Glutamatergic neuron (in vitro differentiated cells): ENCODE measurements at regions not wholly inside any gene's neighbourhood (a gene's known extent, or its start where the extent isn't known, plus 50 kb on each side); places are given as distances from the start of the nearest gene placed in this dataset.

Experiments
- DNase-seq: peaks from one replicate; pipeline ENCODE4 v3.0.0; 2022
- H3K27ac Mint-ChIP-seq: one replicate; pipeline ENCODE4 v1.8.0; 2020; ENCODE audit warnings: mild to moderate bottlenecking, mixed read lengths, inconsistent platforms; ENCODE audit not compliant: unreplicated experiment
- H3K27me3 Mint-ChIP-seq: one replicate; pipeline ENCODE4 v1.8.0; 2020; ENCODE audit warnings: mild to moderate bottlenecking, moderate library complexity, mixed read lengths, inconsistent platforms; ENCODE audit not compliant: unreplicated experiment
- H3K36me3 Mint-ChIP-seq: one replicate; pipeline ENCODE4 v1.8.0; 2020; ENCODE audit warnings: mild to moderate bottlenecking, mixed read lengths, inconsistent platforms; ENCODE audit not compliant: unreplicated experiment
- H3K4me1 Mint-ChIP-seq: one replicate; pipeline ENCODE4 v1.8.0; 2020; ENCODE audit warnings: mild to moderate bottlenecking, low read depth, mixed read lengths, inconsistent platforms; ENCODE audit not compliant: unreplicated experiment
- H3K4me3 Mint-ChIP-seq: one replicate; pipeline ENCODE4 v1.8.0; 2020; ENCODE audit warnings: mild to moderate bottlenecking, mixed read lengths, inconsistent platforms; ENCODE audit not compliant: unreplicated experiment
- H3K9me3 Mint-ChIP-seq: one replicate; pipeline ENCODE4 v1.8.0; 2020; ENCODE audit warnings: mild to moderate bottlenecking, moderate library complexity, mixed read lengths, inconsistent platforms; ENCODE audit not compliant: unreplicated experiment
- TF ChIP-seq, protein P1 (sequence below): fragments of 200-600 bp; sonication (generic); IDR thresholded peaks from one replicate; pipeline ENCODE4 v1.5.0; 2021; ENCODE audit not compliant: partially characterized antibody, unreplicated experiment

DNA sequence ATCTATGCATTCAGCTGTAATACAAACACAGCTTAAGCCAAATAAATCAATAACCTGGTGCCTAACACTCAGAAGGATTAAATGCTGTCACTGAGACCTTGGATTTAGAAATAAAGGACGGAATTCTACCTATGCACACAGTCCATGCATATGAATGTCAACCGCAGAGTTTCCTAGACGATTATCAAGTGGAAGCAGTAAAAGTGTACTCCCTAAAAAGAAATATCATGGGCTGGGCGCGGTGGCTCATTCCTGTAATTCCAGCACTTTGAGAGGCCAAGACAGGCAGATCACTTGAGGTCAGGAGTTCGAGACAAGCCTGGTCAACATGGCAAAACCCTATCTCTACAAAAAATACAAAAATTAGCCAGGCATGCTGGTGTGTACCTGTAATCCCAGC is 188.2 kb upstream of the DYRK2 start:
- Mint-ChIP-seq H3K36me3 (no peaks in the 10 kb centered on the region), H3K9me3 (no peaks in the 10 kb centered on the region), H3K4me3 (no peak overlapping the region), H3K27ac (no peak overlapping the region), H3K4me1 (no peaks in the 10 kb centered on the region), H3K27me3 (no peaks in the 10 kb centered on the region)
- DNase-seq, result no peak
- TF ChIP-seq, protein P1, sequence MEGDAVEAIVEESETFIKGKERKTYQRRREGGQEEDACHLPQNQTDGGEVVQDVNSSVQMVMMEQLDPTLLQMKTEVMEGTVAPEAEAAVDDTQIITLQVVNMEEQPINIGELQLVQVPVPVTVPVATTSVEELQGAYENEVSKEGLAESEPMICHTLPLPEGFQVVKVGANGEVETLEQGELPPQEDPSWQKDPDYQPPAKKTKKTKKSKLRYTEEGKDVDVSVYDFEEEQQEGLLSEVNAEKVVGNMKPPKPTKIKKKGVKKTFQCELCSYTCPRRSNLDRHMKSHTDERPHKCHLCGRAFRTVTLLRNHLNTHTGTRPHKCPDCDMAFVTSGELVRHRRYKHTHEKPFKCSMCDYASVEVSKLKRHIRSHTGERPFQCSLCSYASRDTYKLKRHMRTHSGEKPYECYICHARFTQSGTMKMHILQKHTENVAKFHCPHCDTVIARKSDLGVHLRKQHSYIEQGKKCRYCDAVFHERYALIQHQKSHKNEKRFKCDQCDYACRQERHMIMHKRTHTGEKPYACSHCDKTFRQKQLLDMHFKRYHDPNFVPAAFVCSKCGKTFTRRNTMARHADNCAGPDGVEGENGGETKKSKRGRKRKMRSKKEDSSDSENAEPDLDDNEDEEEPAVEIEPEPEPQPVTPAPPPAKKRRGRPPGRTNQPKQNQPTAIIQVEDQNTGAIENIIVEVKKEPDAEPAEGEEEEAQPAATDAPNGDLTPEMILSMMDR, result no peak

DNA sequence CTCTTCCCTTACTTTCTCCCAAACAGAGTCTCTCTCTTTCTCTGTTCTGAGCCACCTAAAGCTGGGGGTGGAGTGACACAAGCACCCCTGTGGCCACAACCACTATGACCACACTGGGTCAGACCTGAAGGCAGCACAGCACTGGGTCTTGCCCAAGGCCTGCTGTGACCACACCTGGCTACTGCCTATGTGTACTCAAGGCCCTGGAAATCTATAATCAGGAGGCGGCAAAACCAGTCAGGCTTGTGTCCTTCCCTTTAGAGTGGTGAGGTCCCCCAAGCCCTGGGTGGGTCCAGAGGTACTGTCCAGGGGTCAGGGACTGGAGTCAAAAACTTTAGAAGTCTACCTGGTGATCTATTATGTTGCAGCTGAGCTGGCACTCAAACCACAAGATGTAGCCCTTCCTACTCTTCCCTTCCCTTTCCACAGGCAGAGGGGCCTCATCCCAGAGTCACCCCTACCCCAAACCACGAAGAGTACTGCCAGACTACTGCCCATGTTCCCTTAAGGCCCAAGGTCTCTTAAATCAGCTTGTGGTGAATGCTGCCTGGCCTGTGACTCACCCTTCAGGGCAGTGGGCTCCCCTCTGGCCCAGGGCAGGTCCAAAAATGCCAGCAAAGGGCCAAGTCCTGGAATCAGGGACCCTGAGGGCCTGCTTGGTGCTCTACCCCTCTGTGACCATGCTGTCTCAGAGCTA is 179.8 kb upstream of the DYRK2 start:
- H3K36me3 Mint-ChIP-seq, result peaks cover 15% of the 10 kb centered on the region
- H3K27ac Mint-ChIP-seq, result no peak overlapping the region
- peaks cover 1% of the 10 kb centered on the region for H3K27me3 Mint-ChIP-seq
- H3K4me3 Mint-ChIP-seq, result no peak overlapping the region
- no peak for DNase-seq
- peaks cover 4% of the 10 kb centered on the region for H3K4me1 Mint-ChIP-seq
- H3K9me3 Mint-ChIP-seq, result peaks cover 6% of the 10 kb centered on the region
- TF ChIP-seq, protein P1, result no peak

DNA sequence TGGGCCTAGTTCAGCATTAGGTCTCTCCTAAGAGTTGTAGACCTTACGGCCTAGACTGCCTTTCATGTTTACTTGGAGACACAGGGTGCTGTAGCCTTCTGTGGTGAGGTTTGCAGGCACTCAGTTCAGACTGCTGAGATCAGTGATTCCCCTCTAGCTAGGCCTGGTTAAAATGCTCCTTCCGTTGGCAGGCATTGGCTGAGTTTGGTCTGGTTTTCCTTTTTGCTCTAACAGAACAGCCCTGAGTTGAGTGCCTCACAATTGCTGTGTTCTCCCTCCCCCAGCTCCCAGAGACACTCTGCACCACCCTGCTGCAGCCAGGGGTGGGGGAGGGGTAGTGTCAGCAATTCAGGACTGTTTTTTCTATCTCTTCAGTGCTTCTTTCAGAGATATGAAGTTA is 178.9 kb upstream of the DYRK2 start:
- Mint-ChIP-seq H3K27ac (peak overlapping the region; percentile 4), H3K27me3 (peaks cover 1% of the 10 kb centered on the region), H3K4me3 (no peak overlapping the region), H3K4me1 (peaks cover 4% of the 10 kb centered on the region), H3K9me3 (peaks cover 6% of the 10 kb centered on the region), H3K36me3 (peaks cover 15% of the 10 kb centered on the region)
- peak; percentile 60 for DNase-seq
- TF ChIP-seq, protein P1, result no peak

DNA sequence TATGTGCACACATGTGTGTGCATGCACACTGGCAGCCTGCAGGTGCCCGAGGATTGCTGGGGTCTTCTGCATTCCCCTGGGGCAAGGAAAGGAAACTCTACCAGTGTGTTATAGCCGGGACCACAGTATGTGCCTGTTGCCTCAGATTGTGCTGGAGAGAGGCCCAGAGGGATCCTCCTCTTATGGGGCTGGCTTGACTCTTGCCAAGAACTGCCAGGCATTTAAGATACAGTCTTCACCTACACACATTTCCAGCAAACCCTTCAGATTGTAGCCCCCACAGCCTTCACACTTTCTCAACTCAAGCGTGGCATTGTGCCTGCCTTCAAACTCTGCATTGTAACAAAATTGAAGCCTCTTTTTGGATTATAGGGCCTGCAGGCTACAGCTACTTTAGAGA is 176.7 kb upstream of the DYRK2 start:
- H3K4me1 Mint-ChIP-seq, result peaks cover 11% of the 10 kb centered on the region
- H3K27ac Mint-ChIP-seq, result no peak overlapping the region
- H3K9me3 Mint-ChIP-seq, result peaks cover 4% of the 10 kb centered on the region
- H3K27me3 Mint-ChIP-seq, result peaks cover 1% of the 10 kb centered on the region
- TF ChIP-seq, protein P1, result no peak
- peaks cover 8% of the 10 kb centered on the region for H3K36me3 Mint-ChIP-seq
- no peak overlapping the region for H3K4me3 Mint-ChIP-seq
- no peak for DNase-seq

DNA sequence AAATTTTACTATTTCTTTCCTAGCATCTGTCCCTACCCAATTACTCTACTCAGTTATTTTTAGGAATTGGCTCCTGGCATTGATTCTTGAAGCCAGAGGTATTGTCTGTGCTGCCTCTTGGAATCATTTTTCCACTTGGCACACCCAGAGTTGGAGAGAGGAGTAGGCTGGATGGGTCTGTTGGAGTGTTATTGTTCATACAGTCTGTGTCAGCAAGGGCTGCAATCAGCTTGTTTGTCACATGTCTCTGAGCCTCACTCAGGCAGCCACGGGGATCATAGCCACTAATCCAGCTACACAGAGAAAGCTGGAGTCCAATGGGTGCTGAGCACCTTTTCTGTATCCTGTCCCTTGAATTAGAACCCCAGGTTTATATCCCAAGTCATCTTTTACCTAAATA is 176.0 kb upstream of the DYRK2 start:
- TF ChIP-seq, protein P1, result no peak
- Mint-ChIP-seq H3K27ac (no peak overlapping the region), H3K4me1 (peaks cover 16% of the 10 kb centered on the region), H3K27me3 (peaks cover 2% of the 10 kb centered on the region), H3K4me3 (no peak overlapping the region), H3K9me3 (peaks cover 5% of the 10 kb centered on the region), H3K36me3 (peaks cover 2% of the 10 kb centered on the region)
- no peak for DNase-seq
